ENCODE measurements at regions not wholly inside any gene's neighbourhood (a gene's known extent, or its start where the extent isn't known, plus 50 kb on each side); places are given as distances from the start of the nearest gene placed in this dataset.
"Not testable (repeated sequence)": the region's sequence is repeated elsewhere in the genome, so short reads cannot be mapped to it uniquely, and the experiment has no call there.

DNA sequence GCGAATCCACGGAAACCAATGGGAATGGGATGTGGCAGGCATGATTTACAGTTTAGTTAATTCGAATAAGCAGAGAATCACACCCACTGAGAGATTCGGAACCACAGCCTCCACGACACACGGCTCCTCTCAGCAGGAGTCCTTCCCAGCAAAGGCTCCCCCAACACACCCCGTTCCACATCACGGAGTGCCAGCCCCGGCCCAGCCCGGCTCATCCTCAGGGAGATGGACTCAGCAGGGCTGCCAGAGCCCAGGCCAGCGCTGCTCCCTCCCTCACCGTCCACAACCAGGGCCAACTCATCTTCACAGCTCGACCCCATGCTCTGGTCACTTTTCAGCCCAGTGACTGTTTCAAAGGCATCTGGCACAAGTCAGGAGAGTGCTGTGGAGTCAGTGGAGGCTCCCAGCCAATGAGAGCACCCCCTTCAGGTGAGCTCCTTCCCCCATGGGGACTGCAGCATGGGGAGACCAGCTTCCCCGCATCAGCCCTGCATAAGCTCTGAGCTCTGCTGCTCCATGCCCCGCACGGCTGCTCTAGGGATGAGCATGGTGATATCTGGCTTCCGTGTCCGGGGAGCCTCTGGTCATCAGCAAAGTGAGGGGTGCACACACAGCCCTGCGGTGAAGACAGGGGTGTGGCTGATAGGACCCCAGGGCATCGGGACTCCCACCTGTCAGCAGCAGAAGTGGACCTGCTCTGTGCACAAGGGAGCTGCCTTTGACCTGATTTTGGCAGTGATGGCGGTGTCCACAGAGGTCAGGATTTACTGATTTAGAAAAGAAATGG, 238.8 kb upstream of the SFSWAP start:
- H3K4me3 ChIP-seq (ENCODE audit: low read depth in 1 of 3, low read length in 3 of 3): no peak overlapping the region
- H3K27me3 ChIP-seq (ENCODE audit: control insufficient read depth in 3 of 3, insufficient read depth in 3 of 3, low read length in 3 of 3): no peaks in the 10 kb centered on the region
- H3K9me3 ChIP-seq (ENCODE audit: control insufficient read depth in 2 of 2, insufficient read depth in 1 of 2, low read depth in 1 of 2, low read length in 1 of 2): no peaks in the 10 kb centered on the region
- FAIRE-seq (no peak), DNase-seq (no peak)
- WGBS, 3 donors: 72 to 77% (median 77%) methylated on average over 19 to 21 of the region's 21 CpGs
- no peaks in the 10 kb centered on the region for H3K4me1 ChIP-seq (ENCODE audit: control insufficient read depth in 3 of 3, insufficient read depth in 2 of 3, low read depth in 1 of 3, low read length in 2 of 3)
- H3K27ac ChIP-seq (ENCODE audit: low read depth in 1 of 3, low read length in 2 of 3): no peak overlapping the region
- no peaks in the 10 kb centered on the region for H3K36me3 ChIP-seq (ENCODE audit: control insufficient read depth in 3 of 3, insufficient read depth in 2 of 3, low read depth in 1 of 3, low read length in 3 of 3)

DNA sequence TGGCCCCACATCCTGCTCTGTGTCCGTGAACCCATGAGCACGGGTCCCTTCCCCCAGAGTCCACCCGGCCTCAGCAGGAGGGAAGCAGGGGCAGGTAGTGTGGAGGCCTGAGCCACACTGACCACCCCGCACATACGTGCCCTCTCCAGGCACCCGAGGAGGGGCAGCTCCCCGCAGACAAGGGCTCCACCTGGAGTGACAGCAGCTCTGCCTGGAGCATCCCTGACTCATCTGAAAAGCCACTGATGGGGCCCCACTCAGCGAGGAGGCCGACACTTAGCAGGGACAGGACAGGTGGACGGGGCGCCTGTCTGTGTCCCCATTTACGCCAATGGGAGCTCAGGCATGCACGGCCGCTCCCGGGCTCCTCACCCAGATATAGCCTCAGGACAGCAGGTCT, 237.6 kb upstream of the SFSWAP start:
- WGBS, 3 donors: 82 to 89% (median 84%) methylated on average over 15 of the region's 15 CpGs
- H3K4me3 ChIP-seq (ENCODE audit: low read depth in 1 of 3, low read length in 3 of 3): no peak overlapping the region
- no peaks in the 10 kb centered on the region for H3K27me3 ChIP-seq (ENCODE audit: control insufficient read depth in 3 of 3, insufficient read depth in 3 of 3, low read length in 3 of 3)
- no peaks in the 10 kb centered on the region for H3K9me3 ChIP-seq (ENCODE audit: control insufficient read depth in 2 of 2, insufficient read depth in 1 of 2, low read depth in 1 of 2, low read length in 1 of 2)
- H3K36me3 ChIP-seq (ENCODE audit: control insufficient read depth in 3 of 3, insufficient read depth in 2 of 3, low read depth in 1 of 3, low read length in 3 of 3): no peaks in the 10 kb centered on the region
- no peak for FAIRE-seq
- no peaks in the 10 kb centered on the region for H3K4me1 ChIP-seq (ENCODE audit: control insufficient read depth in 3 of 3, insufficient read depth in 2 of 3, low read depth in 1 of 3, low read length in 2 of 3)
- DNase-seq: no peak
- H3K27ac ChIP-seq (ENCODE audit: low read depth in 1 of 3, low read length in 2 of 3): no peak overlapping the region

DNA sequence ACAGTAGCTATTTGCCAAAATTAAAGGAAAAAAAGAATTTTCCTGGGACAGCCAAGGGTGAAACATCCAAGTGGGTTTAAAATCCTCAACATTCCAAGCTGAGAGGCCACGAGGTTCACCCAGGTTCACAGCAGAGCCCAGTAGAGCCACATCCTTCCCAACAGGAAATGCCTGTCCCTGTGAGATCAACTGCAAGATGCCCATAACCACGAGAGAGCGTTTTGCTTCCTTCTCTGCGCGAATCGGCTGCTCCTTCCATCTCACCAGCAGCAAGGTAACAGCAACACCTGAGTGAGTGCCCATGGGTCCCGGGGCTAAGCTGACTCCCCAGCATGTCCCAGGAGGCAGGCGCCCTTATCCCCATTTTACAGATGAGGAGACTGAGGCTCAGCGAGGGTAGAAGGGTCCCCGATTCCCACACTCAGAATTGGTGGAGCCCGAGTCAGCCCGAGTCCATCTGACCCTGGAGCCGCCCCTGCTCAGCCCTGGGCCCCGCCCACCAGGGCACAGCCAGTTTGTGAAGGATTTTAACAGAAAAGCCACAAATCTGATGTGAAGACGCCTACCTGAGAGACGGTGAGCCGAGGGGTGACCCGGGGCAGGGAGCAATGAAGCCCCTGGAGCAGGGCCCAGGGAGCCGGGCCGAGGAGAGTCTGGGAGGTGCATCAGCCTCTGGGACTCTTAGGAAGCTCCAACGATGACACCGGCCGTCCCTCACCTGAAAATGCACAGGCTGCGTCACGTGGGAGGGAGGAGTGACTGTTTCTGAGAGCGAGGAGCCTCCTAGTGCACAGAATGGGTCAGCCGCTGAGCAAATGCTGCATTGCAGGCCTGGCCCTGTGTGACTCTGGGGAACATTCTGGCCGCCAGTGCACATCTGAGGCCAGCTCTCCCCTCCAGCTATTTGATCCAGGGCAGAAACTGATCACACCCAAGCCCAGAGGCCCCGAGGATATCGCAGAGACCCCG, 236.9 kb upstream of the SFSWAP start:
- Histone ChIP-seq H3K9me3 (ENCODE audit: control insufficient read depth in 2 of 2, insufficient read depth in 1 of 2, low read depth in 1 of 2, low read length in 1 of 2) (no peaks in the 10 kb centered on the region), H3K4me3 (ENCODE audit: low read depth in 1 of 3, low read length in 3 of 3) (no peak overlapping the region), H3K27ac (ENCODE audit: low read depth in 1 of 3, low read length in 2 of 3) (no peak overlapping the region), H3K4me1 (ENCODE audit: control insufficient read depth in 3 of 3, insufficient read depth in 2 of 3, low read depth in 1 of 3, low read length in 2 of 3) (no peaks in the 10 kb centered on the region), H3K27me3 (ENCODE audit: control insufficient read depth in 3 of 3, insufficient read depth in 3 of 3, low read length in 3 of 3) (no peaks in the 10 kb centered on the region), H3K36me3 (ENCODE audit: control insufficient read depth in 3 of 3, insufficient read depth in 2 of 3, low read depth in 1 of 3, low read length in 3 of 3) (no peaks in the 10 kb centered on the region)
- WGBS, 3 donors: 65 to 73% (median 71%) methylated on average over 31 of the region's 31 CpGs
- FAIRE-seq (no peak), DNase-seq (no peak)

DNA sequence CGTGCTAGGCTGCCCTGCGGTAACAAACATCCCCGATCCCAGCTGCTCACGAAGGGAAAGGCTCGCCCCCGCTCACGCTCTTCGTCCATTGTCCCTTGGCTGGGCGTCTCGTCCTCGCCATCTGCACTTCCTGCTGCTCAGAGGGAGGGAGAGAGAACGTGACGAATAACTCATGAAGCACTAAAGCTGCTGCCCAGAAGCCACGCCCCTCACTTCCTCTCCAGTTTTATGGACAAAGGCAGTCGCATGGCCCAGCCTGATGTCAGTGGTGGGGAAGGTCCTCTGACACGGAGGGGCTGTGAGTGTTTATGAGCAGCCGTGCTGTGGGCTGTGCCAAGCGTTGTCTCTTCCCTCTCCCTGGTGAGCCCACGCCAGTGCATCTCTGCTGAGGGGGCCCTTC, 235.9 kb upstream of the SFSWAP start:
- not testable (repeated sequence) for H3K27ac ChIP-seq (ENCODE audit: low read depth in 1 of 3, low read length in 2 of 3); H3K4me1 ChIP-seq (ENCODE audit: control insufficient read depth in 3 of 3, insufficient read depth in 2 of 3, low read depth in 1 of 3, low read length in 2 of 3); FAIRE-seq; H3K36me3 ChIP-seq (ENCODE audit: control insufficient read depth in 3 of 3, insufficient read depth in 2 of 3, low read depth in 1 of 3, low read length in 3 of 3); DNase-seq; H3K27me3 ChIP-seq (ENCODE audit: control insufficient read depth in 3 of 3, insufficient read depth in 3 of 3, low read length in 3 of 3); H3K4me3 ChIP-seq (ENCODE audit: low read depth in 1 of 3, low read length in 3 of 3); H3K9me3 ChIP-seq (ENCODE audit: control insufficient read depth in 2 of 2, insufficient read depth in 1 of 2, low read depth in 1 of 2, low read length in 1 of 2)
- WGBS, 3 donors: 20 to 49% (median 41%) methylated on average over 2 to 5 of the region's 19 CpGs

DNA sequence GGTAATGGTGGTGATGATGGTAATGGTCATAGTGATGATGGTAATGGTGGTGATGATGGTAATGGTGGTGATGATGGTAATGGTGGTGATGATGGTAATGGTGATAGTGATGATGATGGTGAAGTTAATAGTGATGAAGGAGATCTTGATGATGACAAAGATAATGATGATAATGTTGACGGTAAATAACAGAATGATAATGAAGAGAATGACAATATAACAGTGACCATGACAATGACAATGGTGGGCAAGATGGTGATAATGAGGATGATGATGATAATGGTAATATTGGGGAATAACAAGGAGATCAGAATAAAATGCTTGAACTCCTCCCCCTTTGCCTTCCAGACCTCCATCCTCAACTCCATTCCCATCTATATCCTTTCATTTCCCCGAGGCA, 233.3 kb upstream of the SFSWAP start:
- DNase-seq (no peak), FAIRE-seq (no peak)
- 93 to 96% (median 95%) methylated on average over 2 of the region's 2 CpGs for WGBS, 3 donors
- Histone ChIP-seq H3K4me3 (ENCODE audit: low read depth in 1 of 3, low read length in 3 of 3) (no peak overlapping the region), H3K27me3 (ENCODE audit: control insufficient read depth in 3 of 3, insufficient read depth in 3 of 3, low read length in 3 of 3) (no peaks in the 10 kb centered on the region), H3K9me3 (ENCODE audit: control insufficient read depth in 2 of 2, insufficient read depth in 1 of 2, low read depth in 1 of 2, low read length in 1 of 2) (no peaks in the 10 kb centered on the region), H3K36me3 (ENCODE audit: control insufficient read depth in 3 of 3, insufficient read depth in 2 of 3, low read depth in 1 of 3, low read length in 3 of 3) (no peaks in the 10 kb centered on the region), H3K4me1 (ENCODE audit: control insufficient read depth in 3 of 3, insufficient read depth in 2 of 3, low read depth in 1 of 3, low read length in 2 of 3) (no peaks in the 10 kb centered on the region), H3K27ac (ENCODE audit: low read depth in 1 of 3, low read length in 2 of 3) (no peak overlapping the region)

DNA sequence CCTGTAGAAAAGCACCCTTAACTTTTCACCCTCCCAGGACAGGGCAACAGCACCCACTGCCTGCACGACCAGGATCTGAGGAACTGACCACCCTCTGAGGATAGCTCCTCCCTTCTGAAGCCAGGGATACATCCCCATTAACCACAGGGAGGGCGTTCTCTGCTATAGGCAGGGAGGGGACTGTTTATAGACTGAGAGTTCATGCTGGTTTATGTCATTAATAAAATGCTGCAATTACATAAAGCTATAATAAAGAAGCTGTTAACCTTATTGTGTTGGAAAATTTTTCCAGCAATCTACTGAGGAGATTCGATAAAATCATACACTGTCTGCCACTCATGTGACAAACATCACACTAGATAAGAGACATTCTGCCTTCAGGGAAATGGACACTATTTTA, 232.4 kb upstream of the SFSWAP start:
- H3K27me3 ChIP-seq (ENCODE audit: control insufficient read depth in 3 of 3, insufficient read depth in 3 of 3, low read length in 3 of 3): no peaks in the 10 kb centered on the region
- WGBS, 3 donors: 45 to 71% (median 54%) methylated on average over 3 of the region's 3 CpGs
- no peaks in the 10 kb centered on the region for H3K4me1 ChIP-seq (ENCODE audit: control insufficient read depth in 3 of 3, insufficient read depth in 2 of 3, low read depth in 1 of 3, low read length in 2 of 3)
- no peak for DNase-seq
- no peak overlapping the region for H3K27ac ChIP-seq (ENCODE audit: low read depth in 1 of 3, low read length in 2 of 3)
- FAIRE-seq: no peak
- H3K9me3 ChIP-seq (ENCODE audit: control insufficient read depth in 2 of 2, insufficient read depth in 1 of 2, low read depth in 1 of 2, low read length in 1 of 2): no peaks in the 10 kb centered on the region
- no peaks in the 10 kb centered on the region for H3K36me3 ChIP-seq (ENCODE audit: control insufficient read depth in 3 of 3, insufficient read depth in 2 of 3, low read depth in 1 of 3, low read length in 3 of 3)
- H3K4me3 ChIP-seq (ENCODE audit: low read depth in 1 of 3, low read length in 3 of 3): no peak overlapping the region

DNA sequence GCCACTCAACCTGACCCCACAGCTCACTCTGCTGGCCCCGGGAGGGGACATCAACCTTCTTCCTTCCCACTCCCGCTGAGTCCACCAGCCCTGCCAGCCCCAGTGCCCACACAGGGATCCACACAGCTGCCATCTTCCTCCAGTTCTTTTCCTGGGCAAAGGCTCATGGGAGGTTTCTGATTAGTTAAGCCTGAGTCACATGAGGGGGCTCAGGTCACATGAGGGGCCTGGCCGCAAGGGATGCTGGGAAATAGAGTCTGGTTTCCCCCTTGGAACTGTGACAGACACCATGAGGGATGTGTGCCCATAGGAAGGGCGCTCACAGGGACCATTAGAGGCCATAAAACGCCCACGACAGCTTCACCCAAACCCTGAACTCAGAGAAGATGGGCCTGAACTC, 228.7 kb upstream of the SFSWAP start:
- no peaks in the 10 kb centered on the region for H3K9me3 ChIP-seq (ENCODE audit: control insufficient read depth in 2 of 2, insufficient read depth in 1 of 2, low read depth in 1 of 2, low read length in 1 of 2)
- no peaks in the 10 kb centered on the region for H3K4me1 ChIP-seq (ENCODE audit: control insufficient read depth in 3 of 3, insufficient read depth in 2 of 3, low read depth in 1 of 3, low read length in 2 of 3)
- no peak overlapping the region for H3K4me3 ChIP-seq (ENCODE audit: low read depth in 1 of 3, low read length in 3 of 3)
- WGBS, 3 donors: 58 to 69% (median 63%) methylated on average over 6 of the region's 6 CpGs
- FAIRE-seq (no peak), DNase-seq (no peak)
- H3K27me3 ChIP-seq (ENCODE audit: control insufficient read depth in 3 of 3, insufficient read depth in 3 of 3, low read length in 3 of 3): no peaks in the 10 kb centered on the region
- no peak overlapping the region for H3K27ac ChIP-seq (ENCODE audit: low read depth in 1 of 3, low read length in 2 of 3)
- H3K36me3 ChIP-seq (ENCODE audit: control insufficient read depth in 3 of 3, insufficient read depth in 2 of 3, low read depth in 1 of 3, low read length in 3 of 3): no peaks in the 10 kb centered on the region

DNA sequence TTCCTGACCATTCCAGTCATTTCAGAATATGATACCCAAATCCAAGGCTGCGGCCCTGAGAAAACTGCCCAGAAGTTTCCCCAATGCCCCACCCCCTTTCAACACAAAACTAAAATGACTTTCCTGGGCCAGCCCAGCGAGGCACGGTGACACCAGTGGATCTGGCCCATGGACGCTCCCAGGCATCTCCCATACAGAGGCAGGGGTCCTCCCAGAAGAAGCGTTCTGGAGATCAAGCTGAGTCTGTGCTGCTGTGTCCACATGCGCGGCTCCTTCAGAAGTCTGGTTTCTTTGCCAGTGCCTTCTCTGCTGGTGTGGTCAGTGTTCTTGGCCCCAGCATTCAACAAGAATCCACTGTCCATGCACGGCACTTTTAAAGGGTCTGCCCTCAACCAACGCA, 228.2 kb upstream of the SFSWAP start:
- no peaks in the 10 kb centered on the region for H3K9me3 ChIP-seq (ENCODE audit: control insufficient read depth in 2 of 2, insufficient read depth in 1 of 2, low read depth in 1 of 2, low read length in 1 of 2)
- no peaks in the 10 kb centered on the region for H3K27me3 ChIP-seq (ENCODE audit: control insufficient read depth in 3 of 3, insufficient read depth in 3 of 3, low read length in 3 of 3)
- H3K4me1 ChIP-seq (ENCODE audit: control insufficient read depth in 3 of 3, insufficient read depth in 2 of 3, low read depth in 1 of 3, low read length in 2 of 3): no peaks in the 10 kb centered on the region
- 80 to 93% (median 83%) methylated on average over 9 of the region's 9 CpGs for WGBS, 3 donors
- no peaks in the 10 kb centered on the region for H3K36me3 ChIP-seq (ENCODE audit: control insufficient read depth in 3 of 3, insufficient read depth in 2 of 3, low read depth in 1 of 3, low read length in 3 of 3)
- H3K4me3 ChIP-seq (ENCODE audit: low read depth in 1 of 3, low read length in 3 of 3): no peak overlapping the region
- no peak overlapping the region for H3K27ac ChIP-seq (ENCODE audit: low read depth in 1 of 3, low read length in 2 of 3)
- no peak for DNase-seq
- FAIRE-seq: no peak
